Ovary (tissue), 7 donors: ENCODE measurements at regions not wholly inside any gene's neighbourhood (a gene's known extent, or its start where the extent isn't known, plus 50 kb on each side); places are given as distances from the start of the nearest gene placed in this dataset.

ENCODE experiments used
- DNase-seq, 5 donors: peaks; one replicate each; pipeline ENCODE4 v3.0.0-alpha.2; 2019 to 2020
- H3K27ac ChIP-seq, 2 donors: fragments of 200-600 bp; one replicate each; pipeline versions ENCODE4 v1.5.1 to v1.8.0; 2019 to 2022
- H3K27me3 ChIP-seq: fragments of 200-600 bp; one replicate; pipeline ENCODE4 v1.8.0; 2022
- H3K36me3 ChIP-seq: fragments of 200-600 bp; sonication (generic); one replicate; pipeline ENCODE4 v1.5.1; 2019
- H3K4me1 ChIP-seq: one replicate; pipeline ENCODE4 v1.8.1; 2013; ENCODE audit warnings: mild to moderate bottlenecking, moderate library complexity; ENCODE audit not compliant: insufficient read depth
- H3K4me3 ChIP-seq: fragments of 200-600 bp; sonication (generic); one replicate; pipeline ENCODE4 v1.5.1; 2017
- H3K9me3 ChIP-seq, 2 donors: fragments of 200-600 bp in 1 of 2; sonication (generic) in 1 of 2; one replicate each; pipeline versions ENCODE4 v1.5.1 to v1.8.1; 2013 to 2019; ENCODE audit warnings: mild to moderate bottlenecking in 1 of 2, moderate library complexity in 1 of 2
- CTCF ChIP-seq, 3 donors: fragments of 450-650 bp in 2 of 3; fragments of 200-600 bp in 1 of 3; IDR thresholded peaks; one replicate each; pipeline versions ENCODE4 v1.5.1 to v1.8.0; 2016 to 2022; ENCODE audit warnings: antibody characterized with exemption in 3 of 3, mild to moderate bottlenecking in 1 of 3
- EP300 ChIP-seq: sonication (generic); formaldehyde crosslinking; IDR thresholded peaks from one replicate; pipeline ENCODE4 v1.6.1; 2017; ENCODE audit warnings: antibody characterized with exemption
- POLR2A ChIP-seq: fragments of 450-650 bp; IDR thresholded peaks from one replicate; pipeline ENCODE4 v1.6.1; 2017; ENCODE audit warnings: antibody characterized with exemption, mild to moderate bottlenecking, moderate library complexity
- WGBS, 3 donors: extraction: QIAGEN DNeasy Blood & Tissue Kit in 1 of 3; methylation state at CpG; one replicate each; pipeline versions ENCODE4 v1.1.5 to v1.1.7; 2013 to 2017; 5-methylcytosine and 5-hydroxymethylcytosine counted together
- intact Hi-C, 4 donors: fragments of 100-400 bp; cut with DNase I; formaldehyde crosslinking; loops; one replicate each; pipeline versions ENCODE4 v1.11.0 to v1.15.1; 2022 to 2023
- donor health status: DM: no; HTN: no; CAD: no; lungs with moderate emphysema.
- donor health status: DM: no; HTN: no; CAD: no.
- donor health status: Bipolar disorder and iron deficiency.
- donor health status: DM: no; HTN: no; CAD: no.
- donor health status: DM: yes; HTN: yes; CAD: no.

DNA sequence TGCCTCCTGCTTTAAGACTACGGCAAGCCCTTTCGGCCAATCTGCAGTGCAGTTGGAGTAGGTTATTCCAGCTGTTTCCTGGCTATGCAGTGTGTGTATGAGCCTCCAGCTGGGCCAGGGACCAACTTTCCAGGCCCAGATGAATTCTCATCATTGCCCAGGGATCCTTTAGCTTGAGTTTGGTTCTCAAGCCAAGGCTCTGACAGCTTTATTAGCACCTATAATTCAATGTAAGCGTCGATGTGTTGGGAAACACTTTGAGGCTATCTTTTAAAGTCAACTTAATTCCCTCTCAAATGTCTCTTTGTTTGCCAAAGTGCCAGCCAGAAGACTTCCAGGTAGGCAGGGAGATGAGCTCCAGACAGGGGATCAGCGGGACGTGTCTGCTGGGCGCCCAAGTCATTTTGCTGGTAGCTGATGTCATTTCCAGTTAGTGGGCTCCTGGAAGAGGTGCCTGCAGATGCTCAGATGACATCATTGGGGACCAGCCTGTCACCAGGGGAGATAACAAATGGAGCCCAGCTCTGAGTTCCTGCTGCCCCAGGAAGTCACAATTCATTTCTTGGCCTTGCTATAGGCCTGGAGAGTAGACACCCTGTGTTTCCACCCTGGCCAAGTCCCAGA, 520.4 kb downstream of the SOX6 start:
- Histone ChIP-seq H3K4me1 (no peaks in the 10 kb centered on the region), H3K27me3 (no peaks in the 10 kb centered on the region), H3K27ac (no peak overlapping the region), H3K36me3 (no peaks in the 10 kb centered on the region), H3K9me3 (no peaks in the 10 kb centered on the region), H3K4me3 (no peak overlapping the region)
- intact Hi-C loops = no loop called here
- no peak for DNase-seq
- TF ChIP-seq POLR2A (no peak), EP300 (no peak), CTCF (IDR thresholded peaks at IDR 0.05) (no peak)
- 78 to 91% (median 86%) methylated on average over 7 of the region's 7 CpGs for WGBS, 3 donors

- intact Hi-C loops = no loop called here
- no peak overlapping the region for H3K4me3 ChIP-seq
- H3K36me3 ChIP-seq = no peaks in the 10 kb centered on the region
- no peak overlapping the region for H3K27ac ChIP-seq
- no peaks in the 10 kb centered on the region for H3K27me3 ChIP-seq
- H3K9me3 ChIP-seq = no peaks in the 10 kb centered on the region
- H3K4me1 ChIP-seq = no peaks in the 10 kb centered on the region
- DNase-seq = no peak
- TF ChIP-seq CTCF (IDR thresholded peaks at IDR 0.05) = no peak
- no peak for TF ChIP-seq EP300
- no peak for TF ChIP-seq POLR2A
- 43 to 56% (median 47%) methylated on average over 1 of the region's 1 CpG for WGBS, 3 donors
Measured at GRCh38 chr11:15836795-15837194, 519.6 kb downstream of the SOX6 start.

- intact Hi-C loops = no loop called here
Measured at GRCh38 chr11:15837901-15838489, 518.4 kb downstream of the SOX6 start.

DNA sequence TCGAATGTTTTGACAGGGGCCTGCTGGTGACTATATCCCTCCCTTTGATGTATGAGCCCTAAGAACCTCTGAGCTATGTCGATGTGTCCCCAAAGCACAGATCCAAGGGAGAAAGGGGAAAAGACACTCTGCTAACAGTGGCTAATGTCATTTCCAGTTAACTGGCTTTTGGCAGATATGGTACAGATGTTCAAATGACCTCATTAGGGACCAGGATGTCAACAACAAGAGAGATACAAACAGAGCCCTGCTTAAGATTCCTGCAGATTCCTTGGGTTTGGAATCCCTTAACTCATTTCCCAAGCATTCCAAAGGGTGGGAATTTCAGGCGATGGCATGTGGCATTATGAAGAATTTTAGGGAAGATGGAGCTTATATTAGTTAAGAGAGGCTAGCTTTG, 517.3 kb downstream of the SOX6 start:
- no peak overlapping the region for H3K4me3 ChIP-seq
- H3K36me3 ChIP-seq = no peaks in the 10 kb centered on the region
- H3K4me1 ChIP-seq = no peaks in the 10 kb centered on the region
- no peaks in the 10 kb centered on the region for H3K9me3 ChIP-seq
- no peak overlapping the region for H3K27ac ChIP-seq
- H3K27me3 ChIP-seq = no peaks in the 10 kb centered on the region
- whole genome bisulfite sequencing, 3 donors = 81 to 88% (median 83%) methylated on average over 3 of the region's 3 CpGs
- TF ChIP-seq POLR2A (no peak), CTCF (IDR thresholded peaks at IDR 0.05) (no peak), EP300 (no peak)
- intact Hi-C loops = no loop called here
- DNase-seq = no peak

More at GRCh38 chr11:15837901-15838489, 518.4 kb downstream of the SOX6 start:
- TF ChIP-seq POLR2A = no peak
- no peak for TF ChIP-seq CTCF (IDR thresholded peaks at IDR 0.05)
- no peak for TF ChIP-seq EP300
- Histone ChIP-seq H3K9me3 (no peaks in the 10 kb centered on the region), H3K27me3 (no peaks in the 10 kb centered on the region), H3K4me3 (no peak overlapping the region), H3K27ac (no peak overlapping the region), H3K4me1 (no peaks in the 10 kb centered on the region), H3K36me3 (no peaks in the 10 kb centered on the region)
- DNase-seq = no peak
- WGBS, 3 donors = 90 to 99% (median 95%) methylated on average over 4 of the region's 4 CpGs
